ENCODE measurements at regions not wholly inside any gene's neighbourhood (a gene's known extent, or its start where the extent isn't known, plus 50 kb on each side); places are given as distances from the start of the nearest gene placed in this dataset.
A peak's percentile ranks its signal among the peaks of the same experiment; 100 is the strongest.

DNA sequence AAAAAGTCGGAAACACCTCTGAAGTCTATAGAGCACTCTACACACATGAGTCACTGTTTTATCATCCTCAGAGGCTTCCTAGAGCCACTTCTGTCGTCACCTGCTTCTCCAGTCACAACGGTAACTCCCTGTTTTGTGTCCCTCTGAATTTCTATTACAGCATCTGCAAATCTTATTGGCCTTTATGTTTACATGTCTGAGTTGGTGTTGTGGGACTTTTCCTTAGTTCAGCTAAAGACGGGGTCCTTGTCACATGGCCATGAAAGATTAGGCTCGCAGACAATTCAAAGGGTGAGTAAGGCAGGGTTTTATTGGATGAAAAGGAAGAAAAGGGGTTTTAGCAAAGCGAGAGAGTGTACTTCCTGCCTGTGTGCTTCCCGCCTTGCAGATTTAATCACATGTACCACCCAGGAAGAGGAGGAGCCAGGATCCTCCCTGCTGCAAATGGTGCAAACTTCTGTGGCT is 185.6 kb downstream of the LPIN1 start:
- in situ Hi-C loops (cut with HindIII; ENCODE audit: low pct_unique_long_range_greater_than_20kb, low sequenced_read_pairs) = no loop called here
- TF ChIP-seq JUND (IDR thresholded peaks at IDR 0.05; ENCODE audit: low read depth) = no peak

DNA sequence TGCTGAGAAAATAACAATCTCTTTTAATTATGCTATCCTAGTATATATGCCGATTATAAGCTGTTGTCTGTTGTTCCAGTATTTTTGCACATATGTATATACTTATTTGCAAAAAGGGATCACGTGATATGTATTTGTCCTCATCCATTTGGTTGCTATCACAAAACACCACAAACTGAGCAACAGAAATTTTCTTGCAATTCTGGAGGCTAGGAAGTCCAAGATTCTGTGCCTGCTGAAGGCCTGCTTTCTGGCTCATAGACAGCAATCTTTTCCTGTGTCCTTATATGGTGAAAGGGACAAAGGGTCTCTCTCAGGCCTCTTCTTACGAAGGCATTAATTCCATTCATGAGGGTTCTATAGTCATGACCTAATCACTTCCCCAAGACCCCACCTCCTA is 186.5 kb downstream of the LPIN1 start:
- in situ Hi-C loops (cut with HindIII; ENCODE audit: low pct_unique_long_range_greater_than_20kb, low sequenced_read_pairs) = no loop called here
- DNase-seq (ENCODE audit: low read depth in 1 of 2, low spot score in 1 of 2) = no peak
- no peak for TF ChIP-seq JUND (IDR thresholded peaks at IDR 0.05; ENCODE audit: low read depth)

More for the DNA sequence above, 185.6 kb downstream of the LPIN1 start:
- no peak for DNase-seq (ENCODE audit: low read depth in 1 of 2, low spot score in 1 of 2)

DNA sequence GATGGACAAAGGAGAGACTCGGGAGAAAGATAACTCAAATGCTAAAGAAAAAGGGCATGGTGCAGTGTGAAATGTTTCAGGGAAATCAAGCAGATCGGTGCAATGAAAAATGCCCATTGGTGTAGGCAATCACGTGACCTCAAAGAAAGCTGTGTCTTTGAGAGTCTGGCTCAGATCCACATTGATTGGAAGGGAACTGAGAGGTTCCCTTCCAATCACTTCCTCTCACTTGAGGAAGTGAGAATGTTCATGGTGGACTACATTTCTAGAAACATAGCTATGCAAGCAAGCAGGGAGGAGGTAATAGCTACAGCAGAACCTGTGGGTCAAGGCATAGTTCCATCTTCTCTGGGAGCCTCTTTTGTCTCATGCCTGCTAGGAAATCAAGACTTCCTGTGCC is 187.4 kb downstream of the LPIN1 start:
- in situ Hi-C loops (cut with HindIII; ENCODE audit: low pct_unique_long_range_greater_than_20kb, low sequenced_read_pairs) = no loop called here
- no peak for TF ChIP-seq JUND (IDR thresholded peaks at IDR 0.05; ENCODE audit: low read depth)
- no peak for DNase-seq (ENCODE audit: low read depth in 1 of 2, low spot score in 1 of 2)

DNA sequence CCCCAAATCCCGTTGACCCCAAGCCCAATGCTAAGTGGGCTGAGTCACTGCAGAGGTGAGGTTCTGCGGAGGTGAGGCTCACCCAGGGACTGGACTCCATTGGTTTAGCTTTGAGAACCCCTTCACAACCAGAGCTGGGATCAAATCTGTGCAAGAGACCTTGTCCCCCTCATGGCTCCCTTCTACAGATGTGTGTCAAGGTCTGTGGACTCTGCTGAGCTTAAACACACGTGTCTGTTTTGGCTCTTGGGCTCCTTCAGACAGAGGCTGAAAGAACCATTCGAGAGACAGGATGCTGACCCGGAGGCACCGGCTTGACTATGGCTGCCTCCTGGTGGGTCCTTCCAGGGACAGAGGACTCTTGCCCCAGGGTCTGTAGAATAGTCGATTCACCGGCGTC is 190.3 kb downstream of the LPIN1 start:
- in situ Hi-C loops (cut with HindIII; ENCODE audit: low pct_unique_long_range_greater_than_20kb, low sequenced_read_pairs) = no loop called here
- no peak for TF ChIP-seq JUND (IDR thresholded peaks at IDR 0.05; ENCODE audit: low read depth)
- DNase-seq (ENCODE audit: low read depth in 1 of 2, low spot score in 1 of 2) = no peak

DNA sequence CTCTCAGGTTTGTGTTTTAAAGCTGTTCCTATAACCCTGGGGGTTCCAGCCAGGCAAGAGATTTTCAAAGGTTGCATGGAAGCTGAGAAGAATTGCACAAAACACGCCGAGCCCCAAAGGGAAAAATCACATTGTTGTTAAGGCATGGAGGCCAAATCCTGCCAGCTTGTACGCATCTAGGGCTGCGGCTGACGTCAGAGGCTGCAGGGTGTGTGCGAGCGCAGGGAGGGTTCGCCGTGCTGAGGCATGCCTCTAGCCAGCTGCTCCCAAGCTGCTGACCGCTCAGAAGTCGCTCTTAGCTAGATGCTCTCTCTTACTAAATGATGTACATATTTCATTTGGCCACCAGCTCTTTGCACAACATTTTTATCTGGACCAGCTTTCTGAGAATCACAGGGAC is 191.8 kb downstream of the LPIN1 start:
- DNase-seq (ENCODE audit: low read depth in 1 of 2, low spot score in 1 of 2) = peak in 1 of 2 experiments; percentile 15
- in situ Hi-C loops (cut with HindIII; ENCODE audit: low pct_unique_long_range_greater_than_20kb, low sequenced_read_pairs) = no loop called here
- no peak for TF ChIP-seq JUND (IDR thresholded peaks at IDR 0.05; ENCODE audit: low read depth)

DNA sequence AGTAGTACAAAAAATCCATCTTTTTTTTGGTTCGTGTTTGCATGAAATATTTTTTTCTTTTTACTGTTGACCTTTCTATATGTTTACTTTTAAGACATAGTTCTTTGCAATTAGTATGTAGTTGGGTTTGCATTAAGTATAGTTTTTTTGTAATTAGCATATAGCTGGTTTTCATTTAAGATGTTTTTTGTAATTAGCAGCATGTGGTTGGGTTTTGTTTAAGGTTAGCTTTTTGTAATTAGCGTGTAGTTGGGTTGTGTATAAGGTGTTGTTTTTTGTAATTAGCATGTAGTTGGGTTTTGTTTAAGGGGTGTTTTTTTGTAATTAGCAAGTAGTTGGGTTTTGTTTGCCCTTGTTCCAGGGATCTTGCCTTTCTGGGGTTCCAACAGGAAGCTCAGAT is 193.1 kb downstream of the LPIN1 start:
- no peak for DNase-seq (ENCODE audit: low read depth in 1 of 2, low spot score in 1 of 2)
- in situ Hi-C loops (cut with HindIII; ENCODE audit: low pct_unique_long_range_greater_than_20kb, low sequenced_read_pairs) = no loop called here
- TF ChIP-seq JUND (IDR thresholded peaks at IDR 0.05; ENCODE audit: low read depth) = no peak

DNA sequence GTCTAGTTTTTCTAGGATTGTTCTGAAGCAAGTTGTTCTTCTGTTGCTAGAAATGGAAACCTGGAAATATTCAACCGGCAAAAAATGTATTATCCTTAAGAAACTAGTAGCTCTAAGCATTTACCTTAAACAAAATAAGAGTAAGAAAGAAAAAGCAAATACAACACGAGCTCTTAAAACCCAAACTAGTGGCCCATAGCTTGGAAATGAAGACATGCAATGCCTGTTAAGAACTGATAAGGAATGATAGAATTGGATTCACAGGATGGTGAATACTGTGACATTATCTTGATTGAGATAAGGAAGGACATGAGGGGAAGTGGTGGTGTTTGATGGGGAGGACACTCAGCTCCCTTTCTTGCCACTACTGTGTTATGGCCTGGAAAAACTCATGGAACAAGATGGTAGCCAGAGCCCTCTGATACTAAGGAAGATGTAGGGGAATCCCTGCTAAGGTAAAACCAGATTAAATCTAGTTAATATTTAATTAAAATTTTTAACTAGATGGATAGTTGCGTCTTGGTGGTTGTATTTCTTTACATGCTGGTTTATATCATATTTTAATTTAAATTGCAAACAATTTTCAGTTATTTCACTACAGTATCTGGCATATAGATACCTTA is 193.8 kb downstream of the LPIN1 start:
- TF ChIP-seq JUND (IDR thresholded peaks at IDR 0.05; ENCODE audit: low read depth) = no peak
- no peak for DNase-seq (ENCODE audit: low read depth in 1 of 2, low spot score in 1 of 2)
- in situ Hi-C loops (cut with HindIII; ENCODE audit: low pct_unique_long_range_greater_than_20kb, low sequenced_read_pairs) = no loop called here

DNA sequence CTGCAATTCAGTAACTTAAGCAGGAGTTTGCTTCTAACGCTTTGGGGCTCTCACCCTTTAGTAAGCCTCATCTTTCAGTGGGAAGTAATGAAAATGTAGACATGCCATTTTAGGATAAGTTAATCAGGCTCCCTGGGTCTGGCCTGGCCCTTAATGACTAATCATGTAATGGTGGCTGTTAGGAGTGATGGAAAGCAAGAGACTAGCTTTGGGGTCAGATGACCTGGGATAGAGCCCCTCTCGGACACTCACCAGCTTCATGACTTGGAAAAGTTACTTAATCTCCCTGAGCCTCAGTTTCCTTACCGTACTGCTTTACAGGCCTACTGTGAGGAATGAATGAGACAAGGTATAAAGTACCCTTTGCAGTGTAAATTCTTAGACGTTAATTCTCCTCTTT is 194.4 kb downstream of the LPIN1 start:
- DNase-seq (ENCODE audit: low read depth in 1 of 2, low spot score in 1 of 2) = no peak
- in situ Hi-C loops (cut with HindIII; ENCODE audit: low pct_unique_long_range_greater_than_20kb, low sequenced_read_pairs) = no loop called here
- no peak for TF ChIP-seq JUND (IDR thresholded peaks at IDR 0.05; ENCODE audit: low read depth)

DNA sequence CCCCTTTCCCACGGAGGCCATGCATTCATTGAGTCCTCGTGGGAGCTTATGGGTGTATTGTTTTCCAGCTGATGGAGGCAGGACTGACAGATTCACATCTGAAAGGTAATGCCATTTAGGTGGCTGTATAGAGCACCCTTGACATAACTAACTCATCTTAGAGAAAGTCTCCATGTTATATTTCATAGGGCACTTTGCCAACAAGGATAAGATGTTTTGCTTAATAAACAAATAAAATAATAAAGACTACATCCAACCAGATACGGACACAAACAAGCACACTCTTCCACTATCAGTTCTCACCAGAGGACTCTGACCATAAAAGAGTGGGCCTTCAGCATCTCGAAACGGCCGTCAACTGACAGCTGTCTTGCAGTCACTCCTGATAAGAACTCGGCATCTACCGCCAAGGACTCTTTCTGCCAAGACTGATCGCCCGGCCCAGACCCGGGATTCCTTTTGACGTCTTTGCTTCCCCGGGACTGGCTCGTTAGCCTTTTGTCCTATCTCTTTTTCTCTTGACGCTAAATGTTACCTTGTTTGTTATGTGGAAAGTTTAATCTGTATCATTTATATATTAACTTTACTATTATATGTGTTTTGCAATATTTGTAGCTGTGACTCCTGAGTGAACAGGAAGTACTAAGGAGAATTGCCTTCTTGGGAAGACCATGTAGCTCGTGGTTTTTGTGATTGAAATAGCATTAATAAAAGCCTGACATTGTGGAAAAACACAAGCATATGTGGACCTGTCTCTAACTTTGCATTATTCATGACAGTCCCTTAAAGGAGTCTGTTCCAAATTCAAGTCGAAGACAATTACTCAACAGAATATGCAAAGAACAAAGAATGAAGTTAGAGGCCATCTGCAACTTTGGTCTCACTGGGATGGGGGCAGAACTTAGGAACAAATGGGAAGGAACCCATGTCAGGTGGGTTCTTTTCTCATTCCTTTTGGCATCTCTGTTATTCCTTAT is 195.1 kb downstream of the LPIN1 start:
- in situ Hi-C loops (cut with HindIII; ENCODE audit: low pct_unique_long_range_greater_than_20kb, low sequenced_read_pairs) = no loop called here
- TF ChIP-seq JUND (IDR thresholded peaks at IDR 0.05; ENCODE audit: low read depth) = no peak
- no peak for DNase-seq (ENCODE audit: low read depth in 1 of 2, low spot score in 1 of 2)

DNA sequence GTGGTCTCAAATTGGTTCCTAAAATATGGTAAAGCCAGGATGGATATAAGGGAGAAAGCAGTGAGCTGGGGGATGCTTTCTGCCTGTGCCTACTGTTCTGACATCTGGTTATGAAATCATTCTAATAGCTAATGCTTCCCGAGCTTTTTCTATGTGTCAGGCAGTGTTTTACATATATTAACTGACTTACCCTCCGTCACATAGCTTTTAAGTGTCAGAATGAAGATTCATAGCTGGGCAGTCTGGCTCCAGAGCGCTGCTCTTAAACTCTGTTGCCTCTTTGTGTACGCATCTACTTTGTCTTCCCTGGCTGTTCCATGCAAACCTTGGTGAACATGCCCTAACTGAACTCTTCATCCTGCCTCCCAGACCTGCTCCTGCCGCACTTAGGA is 195.7 kb downstream of the LPIN1 start:
- TF ChIP-seq JUND (IDR thresholded peaks at IDR 0.05; ENCODE audit: low read depth) = no peak
- in situ Hi-C loops (cut with HindIII; ENCODE audit: low pct_unique_long_range_greater_than_20kb, low sequenced_read_pairs) = no loop called here
- DNase-seq (ENCODE audit: low read depth in 1 of 2, low spot score in 1 of 2) = no peak

DNA sequence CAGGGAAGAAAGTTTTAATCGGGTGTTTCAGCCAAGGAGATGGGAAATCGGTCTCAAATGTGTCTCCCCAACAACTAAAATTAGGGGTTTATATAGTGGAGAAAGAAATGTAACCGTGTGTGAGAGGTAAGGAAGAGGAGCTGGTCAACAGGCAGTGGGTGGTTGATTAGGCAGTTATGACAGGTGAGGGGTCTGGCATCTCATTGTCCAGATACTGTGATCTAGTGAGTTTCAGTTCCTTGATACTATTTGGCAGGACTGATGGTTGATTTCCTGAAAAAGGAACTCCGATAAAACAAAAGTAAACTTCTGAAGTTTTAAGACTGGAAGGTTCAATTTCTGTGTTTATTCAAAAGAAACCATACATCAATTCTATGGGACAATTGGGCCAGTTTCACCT is 197.9 kb downstream of the LPIN1 start:
- in situ Hi-C loops (cut with HindIII; ENCODE audit: low pct_unique_long_range_greater_than_20kb, low sequenced_read_pairs) = no loop called here
- no peak for TF ChIP-seq JUND (IDR thresholded peaks at IDR 0.05; ENCODE audit: low read depth)
- no peak for DNase-seq (ENCODE audit: low read depth in 1 of 2, low spot score in 1 of 2)

DNA sequence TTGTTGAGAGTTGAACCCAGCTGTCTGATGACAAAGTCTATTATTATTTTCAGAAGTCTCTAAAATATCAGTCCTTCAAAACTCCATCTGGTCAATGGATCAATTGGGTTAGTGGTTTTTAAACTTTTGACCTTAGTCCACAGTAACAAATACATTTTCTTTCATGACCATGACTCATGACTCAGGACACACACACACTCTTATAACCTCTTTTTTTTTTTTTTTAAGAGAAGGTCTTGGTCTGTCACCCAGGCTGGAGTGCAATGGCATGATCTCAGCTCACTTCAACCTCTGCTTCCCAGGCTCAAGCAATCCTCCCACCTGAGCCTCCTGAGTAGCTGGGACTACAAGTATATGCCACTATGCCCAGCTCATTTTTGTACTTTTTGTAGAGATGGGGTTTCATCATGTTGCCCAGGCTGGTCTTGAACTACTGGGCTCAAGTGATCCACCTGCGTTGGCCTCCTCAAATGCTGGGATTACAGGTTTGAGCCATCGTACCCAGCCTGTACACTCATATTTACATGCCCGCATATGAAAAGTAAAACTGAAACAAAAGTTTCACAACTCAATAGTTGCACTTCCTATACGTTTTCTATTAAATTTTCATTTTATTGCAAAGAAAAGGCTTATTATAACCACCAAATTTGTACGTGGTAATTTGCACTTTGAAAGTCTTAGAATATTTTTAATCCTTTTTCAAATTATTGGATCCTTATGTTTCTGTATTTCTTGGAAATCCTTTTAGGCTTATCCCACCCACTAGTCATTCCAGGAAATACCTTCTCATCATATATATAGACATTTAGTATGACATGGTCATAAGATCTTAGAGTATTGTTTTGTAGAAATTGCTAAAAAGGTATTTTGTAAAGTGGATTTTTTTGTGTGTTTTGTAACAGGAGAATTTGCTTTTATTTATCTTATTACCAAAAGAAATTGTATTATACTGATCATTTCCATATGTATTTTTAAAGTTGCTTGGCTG is 199.0 kb downstream of the LPIN1 start:
- no peak for TF ChIP-seq JUND (IDR thresholded peaks at IDR 0.05; ENCODE audit: low read depth)
- in situ Hi-C loops (cut with HindIII; ENCODE audit: low pct_unique_long_range_greater_than_20kb, low sequenced_read_pairs) = no loop called here
- no peak for DNase-seq (ENCODE audit: low read depth in 1 of 2, low spot score in 1 of 2)
